H1 (cell line): ENCODE measurements at regions not wholly inside any gene's neighbourhood (a gene's known extent, or its start where the extent isn't known, plus 50 kb on each side); places are given as distances from the start of the nearest gene placed in this dataset.

Experiments used
- CTCF ChIA-PET: fragments of 300-600 bp; sonication (Branson Sonifier 250); formaldehyde crosslinking; loops from one replicate; lab custom pipeline; 2021; ENCODE audit not compliant: partially characterized antibody; lab: Charles Lee
- POLR2A ChIA-PET: fragments of 300-600 bp; sonication (Branson Sonifier 250); formaldehyde crosslinking; loops from one replicate; lab custom pipeline; 2021; ENCODE audit warnings: inconsistent platforms; ENCODE audit not compliant: partially characterized antibody; lab: Charles Lee
- DNase-seq, 2 experiments: peaks; one replicate each; pipeline versions ENCODE4 v3.0.0 to v3.0.0-alpha.2; 2010 to 2022; ENCODE audit warnings: low spot score in 2 of 2, low read depth in 1 of 2, mixed read lengths in 1 of 2
- FAIRE-seq: peaks from 2 replicates; lab custom pipeline; 2011; peaks lifted over from hg19 to GRCh38; lab: Jason Lieb, UNC
- H2AFZ ChIP-seq: 2 replicates; pipeline ENCODE4 v1.8.1; 2012; ENCODE audit warnings: low read length, inconsistent platforms
- H2AK5ac ChIP-seq: 2 replicates; pipeline ENCODE4 v1.6.1; 2013; ENCODE audit warnings: low read depth, low read length
- H2BK120ac ChIP-seq: replicated peaks from 2 replicates; pipeline ENCODE3; 2013; ENCODE audit warnings: low read depth, low read length, inconsistent platforms
- H2BK12ac ChIP-seq: 2 replicates; pipeline ENCODE4 v1.6.1; 2013; ENCODE audit warnings: low read depth, low read length
- H2BK15ac ChIP-seq: 2 replicates; pipeline ENCODE4 v1.6.1; 2013; ENCODE audit warnings: low read length
- H2BK20ac ChIP-seq: 2 replicates; pipeline ENCODE4 v1.6.1; 2013; ENCODE audit warnings: low read length
- H2BK5ac ChIP-seq: 2 replicates; pipeline ENCODE4 v1.6.1; 2013; ENCODE audit warnings: low read depth, low read length
- H3K14ac ChIP-seq: 2 replicates; pipeline ENCODE4 v1.6.1; 2013; ENCODE audit warnings: inconsistent platforms; ENCODE audit not compliant: insufficient read length
- H3K18ac ChIP-seq: 2 replicates; pipeline ENCODE4 v1.6.1; 2013; ENCODE audit warnings: low read length; ENCODE audit errors: extremely low read depth
- H3K23ac ChIP-seq: 2 replicates; pipeline ENCODE4 v1.6.1; 2013; ENCODE audit warnings: inconsistent platforms; ENCODE audit not compliant: insufficient read length
- H3K23me2 ChIP-seq: 2 replicates; pipeline ENCODE4 v1.6.1; 2013; ENCODE audit warnings: low read depth, low read length
- H3K27ac ChIP-seq: 2 replicates; pipeline ENCODE4 v1.6.1; 2011; ENCODE audit warnings: low read depth, low read length, inconsistent platforms
- H3K27me3 ChIP-seq, 4 experiments: replicated peaks in 1 of 4; 1 replicate in 1 of 4; 2 replicates in 3 of 4; pipeline versions ENCODE4 v1.6.1 to v1.8.1; 2011 to 2013; ENCODE audit warnings: low read length in 3 of 4, mild to moderate bottlenecking in 3 of 4, inconsistent platforms in 2 of 4, mixed read lengths in 2 of 4, moderate library complexity in 1 of 4; ENCODE audit not compliant: control insufficient read depth in 3 of 4, insufficient read depth in 3 of 4; ENCODE audit errors: extremely low read depth in 1 of 4
- H3K36me3 ChIP-seq, 4 experiments: 2 replicates each; pipeline versions ENCODE4 v1.6.1 to v1.8.1; 2011 to 2013; ENCODE audit warnings: mild to moderate bottlenecking in 4 of 4, low read length in 3 of 4, moderate library complexity in 2 of 4, control low read depth in 1 of 4, inconsistent platforms in 1 of 4; ENCODE audit not compliant: insufficient read depth in 4 of 4, control insufficient read depth in 2 of 4
- H3K4ac ChIP-seq: replicated peaks from 2 replicates; pipeline ENCODE3; 2013; ENCODE audit warnings: low read length, low read depth, mixed read lengths, inconsistent platforms; ENCODE audit not compliant: insufficient read length
- H3K4me1 ChIP-seq, 4 experiments: replicated peaks in 1 of 4; 1 replicate in 1 of 4; 2 replicates in 3 of 4; pipeline versions ENCODE4 v1.6.1 to v1.8.1; 2011 to 2013; ENCODE audit warnings: low read length in 3 of 4, inconsistent platforms in 2 of 4, mixed read lengths in 1 of 4; ENCODE audit not compliant: insufficient read depth in 4 of 4, control insufficient read depth in 3 of 4
- H3K4me2 ChIP-seq, 2 experiments: 2 replicates each; pipeline versions ENCODE4 v1.6.1 to v1.8.1; 2011 to 2013; ENCODE audit warnings: low read depth in 2 of 2, low read length in 2 of 2, control low read depth in 1 of 2, inconsistent platforms in 1 of 2, mild to moderate bottlenecking in 1 of 2; ENCODE audit not compliant: insufficient read depth in 1 of 2
- H3K4me3 ChIP-seq, 4 experiments: fragments of 200-600, 300-600 bp in 1 of 4; sonication (generic), shearing (Covaris generic), sonication (Bioruptor Twin) in 1 of 4; 2 replicates each; pipeline versions ENCODE4 v1.5.1 to v1.8.1; 2011 to 2016; ENCODE audit warnings: low read length in 4 of 4, low read depth in 3 of 4, control low read depth in 2 of 4, inconsistent platforms in 2 of 4, mild to moderate bottlenecking in 2 of 4, mixed read lengths in 1 of 4, moderate library complexity in 1 of 4; ENCODE audit not compliant: insufficient read depth in 2 of 4; ENCODE audit errors: extremely low read depth in 1 of 4
- H3K56ac ChIP-seq: replicated peaks from 2 replicates; pipeline ENCODE3; 2013; ENCODE audit warnings: low read depth, mild to moderate bottlenecking, mixed read lengths, low read length, inconsistent platforms; ENCODE audit not compliant: insufficient read length
- H3K79me1 ChIP-seq: 2 replicates; pipeline ENCODE4 v1.6.1; 2013; ENCODE audit warnings: low read depth, low read length, control low read depth
- H3K79me2 ChIP-seq, 2 experiments: 2 replicates each; pipeline versions ENCODE4 v1.6.1 to v1.8.1; 2012 to 2013; ENCODE audit warnings: low read length in 2 of 2, mild to moderate bottlenecking in 2 of 2, inconsistent platforms in 1 of 2; ENCODE audit not compliant: insufficient read depth in 2 of 2, control insufficient read depth in 1 of 2
- H3K9ac ChIP-seq, 4 experiments: replicated peaks in 1 of 4; 1 replicate in 1 of 4; 2 replicates in 3 of 4; pipeline versions ENCODE4 v1.6.1 to v1.8.1; 2011 to 2013; ENCODE audit warnings: low read depth in 3 of 4, low read length in 3 of 4, control low read depth in 2 of 4, mild to moderate bottlenecking in 2 of 4, moderate library complexity in 2 of 4, inconsistent platforms in 1 of 4; ENCODE audit errors: extremely low read depth in 1 of 4
- H3K9me3 ChIP-seq, 2 experiments: 2 replicates each; pipeline versions ENCODE4 v1.6.1 to v1.8.1; 2012 to 2013; ENCODE audit warnings: mild to moderate bottlenecking in 2 of 2, moderate library complexity in 2 of 2, control low read depth in 1 of 2, inconsistent platforms in 1 of 2, low read depth in 1 of 2, low read length in 1 of 2, mixed read lengths in 1 of 2; ENCODE audit not compliant: insufficient read depth in 2 of 2
- H4K20me1 ChIP-seq, 2 experiments: replicated peaks in 1 of 2; 2 replicates each; pipeline versions ENCODE3 to v1.8.1; 2011 to 2013; ENCODE audit warnings: inconsistent platforms in 2 of 2, low read length in 2 of 2, mild to moderate bottlenecking in 1 of 2; ENCODE audit not compliant: insufficient read depth in 2 of 2, control insufficient read depth in 1 of 2
- H4K5ac ChIP-seq: 2 replicates; pipeline ENCODE4 v1.6.1; 2013; ENCODE audit warnings: low read length, low read depth, mixed read lengths, inconsistent platforms; ENCODE audit not compliant: insufficient read length
- H4K8ac ChIP-seq: 2 replicates; pipeline ENCODE4 v1.8.0; 2013; ENCODE audit warnings: mild to moderate bottlenecking, moderate library complexity, low read length, inconsistent platforms; ENCODE audit not compliant: insufficient read depth; ENCODE audit errors: extremely low read depth
- H4K91ac ChIP-seq: replicated peaks from 2 replicates; pipeline ENCODE3; 2013; ENCODE audit warnings: low read length, mixed read lengths, inconsistent platforms; ENCODE audit not compliant: insufficient read length
- BACH1 ChIP-seq: IDR thresholded peaks from 2 replicates; pipeline ENCODE4 v1.6.1; 2012; ENCODE audit warnings: low read length, improper control_type of control experiment
- CBX5 ChIP-seq: fragments of 300-800, 300-1000 bp; sonication (generic); IDR thresholded peaks from 2 replicates; pipeline ENCODE4 v1.7.1; 2016; ENCODE audit warnings: antibody characterized with exemption, low read length, low read depth
- CREB1 ChIP-seq: IDR thresholded peaks from 2 replicates; pipeline ENCODE4 v1.6.1; 2012; ENCODE audit warnings: inconsistent platforms
- EP300 ChIP-seq, 2 experiments: IDR thresholded peaks; 1 replicate in 1 of 2; 2 replicates in 1 of 2; pipeline ENCODE4 v1.6.1; 2011 to 2012; ENCODE audit warnings: low read depth in 2 of 2, low read length in 2 of 2, mild to moderate bottlenecking in 2 of 2, borderline replicate concordance in 1 of 2, inconsistent platforms in 1 of 2, moderate library complexity in 1 of 2
- MAFK ChIP-seq: IDR thresholded peaks from 2 replicates; pipeline ENCODE4 v1.6.1; 2012; ENCODE audit warnings: low read depth, mild to moderate bottlenecking, improper control_type of control experiment, low read length
- NANOG ChIP-seq: IDR thresholded peaks from 2 replicates; pipeline ENCODE4 v1.6.1; 2011; ENCODE audit warnings: low read length, low read depth, mild to moderate bottlenecking, inconsistent platforms; ENCODE audit not compliant: insufficient read depth, poor library complexity, severe bottlenecking
- PHF8 ChIP-seq: fragments of 200-600 bp; sonication (generic); conservative IDR thresholded peaks from 2 replicates; pipeline ENCODE4 v1.7.1; 2012; ENCODE audit warnings: low read depth, mild to moderate bottlenecking, inconsistent platforms, low read length, moderate library complexity
- SP1 ChIP-seq: IDR thresholded peaks from 2 replicates; pipeline ENCODE4 v1.6.1; 2011; ENCODE audit warnings: low read depth, low read length
- SRF ChIP-seq: IDR thresholded peaks from 2 replicates; pipeline ENCODE4 v1.6.1; 2011; ENCODE audit warnings: mild to moderate bottlenecking, low read depth, low read length, moderate library complexity
- WGBS, 2 experiments: shearing (Covaris generic) in 1 of 2; methylation state at CpG; one replicate each; pipeline versions ENCODE4 v1.1.6 to v1.1.7; 2013 to 2015; ENCODE audit warnings: low lambda C conversion rate in 2 of 2, mixed read lengths in 2 of 2, inconsistent platforms in 1 of 2, low coverage in 1 of 2, missing lambda C conversion rate in 1 of 2; ENCODE audit not compliant: insufficient replicate concordance in 2 of 2, insufficient coverage in 1 of 2, insufficient read length in 1 of 2; ENCODE audit errors: extremely low coverage in 1 of 2, missing lambda C conversion rate in 1 of 2; 5-methylcytosine and 5-hydroxymethylcytosine counted together

- Histone ChIP-seq H2BK12ac (no peak overlapping the region), H3K79me2 (no peaks in the 10 kb centered on the region), H3K23me2 (no peaks in the 10 kb centered on the region; the same call in 1 of the 2 replicates), H2BK20ac (no peak overlapping the region), H3K18ac (no peak overlapping the region), H4K5ac (no peak overlapping the region), H2BK15ac (no peak overlapping the region), H3K4ac (no peak overlapping the region), H3K27me3 (no peaks in the 10 kb centered on the region), H4K20me1 (no peaks in the 10 kb centered on the region), H3K23ac (no peak overlapping the region), H3K9me3 (peaks cover 0 to 12% of the 10 kb centered on the region in 2 experiments; a peak in 1 of 4 replicates), H4K91ac (no peak overlapping the region), H3K79me1 (no peaks in the 10 kb centered on the region), H3K4me2 (no peak overlapping the region), H3K36me3 (peaks cover 0 to 5% (median 0%) of the 10 kb centered on the region in 4 experiments; a peak in 2 of 8 replicates), H3K27ac (no peak overlapping the region), H3K4me1 (no peaks in the 10 kb centered on the region), H4K8ac (no peak overlapping the region), H2BK120ac (no peak overlapping the region), H3K9ac (no peak overlapping the region), H3K56ac (no peak overlapping the region), H2AFZ (no peak overlapping the region), H2AK5ac (no peak overlapping the region), H3K4me3 (no peak overlapping the region), H2BK5ac (no peak overlapping the region), H3K14ac (no peak overlapping the region)
- TF ChIP-seq BACH1 (no peak), MAFK (no peak), CREB1 (no peak), EP300 (IDR thresholded peaks at IDR 0.05; ENCODE audit: borderline replicate concordance in 1 of 2, low read depth in 2 of 2, low read length in 2 of 2) (no peak), SRF (no peak), NANOG (no peak), CBX5 (no peak), PHF8 (no peak), SP1 (no peak)
- 88% methylated on average over 2 of the region's 2 CpGs; no CpG with 5 or more reads in 1 of the 2 experiments for WGBS, 2 experiments
- ChIA-PET CTCF (no interaction called here), POLR2A (no interaction called here)
- no peak for FAIRE-seq
- no peak for DNase-seq
Measured at GRCh38 chr6:140370976-140371870, 996.8 kb upstream of the CITED2 start.
